Glutamatergic neuron (in vitro differentiated cells): ENCODE measurements at regions not wholly inside any gene's neighbourhood (a gene's known extent, or its start where the extent isn't known, plus 50 kb on each side); places are given as distances from the start of the nearest gene placed in this dataset.

ENCODE experiments used
- DNase-seq: peaks from one replicate; pipeline ENCODE4 v3.0.0; 2022
- H3K27ac Mint-ChIP-seq: one replicate; pipeline ENCODE4 v1.8.0; 2020; ENCODE audit warnings: mild to moderate bottlenecking, mixed read lengths, inconsistent platforms; ENCODE audit not compliant: unreplicated experiment
- H3K27me3 Mint-ChIP-seq: one replicate; pipeline ENCODE4 v1.8.0; 2020; ENCODE audit warnings: mild to moderate bottlenecking, moderate library complexity, mixed read lengths, inconsistent platforms; ENCODE audit not compliant: unreplicated experiment
- H3K36me3 Mint-ChIP-seq: one replicate; pipeline ENCODE4 v1.8.0; 2020; ENCODE audit warnings: mild to moderate bottlenecking, mixed read lengths, inconsistent platforms; ENCODE audit not compliant: unreplicated experiment
- H3K4me1 Mint-ChIP-seq: one replicate; pipeline ENCODE4 v1.8.0; 2020; ENCODE audit warnings: mild to moderate bottlenecking, low read depth, mixed read lengths, inconsistent platforms; ENCODE audit not compliant: unreplicated experiment
- H3K4me3 Mint-ChIP-seq: one replicate; pipeline ENCODE4 v1.8.0; 2020; ENCODE audit warnings: mild to moderate bottlenecking, mixed read lengths, inconsistent platforms; ENCODE audit not compliant: unreplicated experiment
- H3K9me3 Mint-ChIP-seq: one replicate; pipeline ENCODE4 v1.8.0; 2020; ENCODE audit warnings: mild to moderate bottlenecking, moderate library complexity, mixed read lengths, inconsistent platforms; ENCODE audit not compliant: unreplicated experiment
- CTCF ChIP-seq: fragments of 200-600 bp; sonication (generic); IDR thresholded peaks from one replicate; pipeline ENCODE4 v1.5.0; 2021; ENCODE audit not compliant: partially characterized antibody, unreplicated experiment

GRCh38 chrX:39149761-39150160, 348.5 kb downstream of the MID1IP1 start:
- Mint-ChIP-seq H3K4me1 (peaks cover 13% of the 10 kb centered on the region), H3K27ac (no peak overlapping the region), H3K27me3 (no peaks in the 10 kb centered on the region), H3K36me3 (no peaks in the 10 kb centered on the region), H3K4me3 (no peak overlapping the region), H3K9me3 (no peaks in the 10 kb centered on the region)
- peak; percentile 79 for DNase-seq
- TF ChIP-seq CTCF = peak; percentile 76

- DNase-seq = no peak
- Mint-ChIP-seq H3K36me3 (no peaks in the 10 kb centered on the region), H3K4me3 (no peak overlapping the region), H3K9me3 (no peaks in the 10 kb centered on the region), H3K27ac (no peak overlapping the region), H3K27me3 (no peaks in the 10 kb centered on the region), H3K4me1 (peaks cover 13% of the 10 kb centered on the region)
- TF ChIP-seq CTCF = no peak
These were observed 349.0 kb downstream of the MID1IP1 start for GRCh38 chrX:39150220-39150619.

GRCh38 chrX:39150621-39151020, 349.4 kb downstream of the MID1IP1 start:
- no peak for DNase-seq
- Mint-ChIP-seq H3K27me3 (no peaks in the 10 kb centered on the region), H3K4me1 (peaks cover 13% of the 10 kb centered on the region), H3K4me3 (no peak overlapping the region), H3K36me3 (no peaks in the 10 kb centered on the region), H3K27ac (no peak overlapping the region), H3K9me3 (no peaks in the 10 kb centered on the region)
- TF ChIP-seq CTCF = no peak

GRCh38 chrX:39152106-39152649, 350.9 kb downstream of the MID1IP1 start:
- H3K4me1 Mint-ChIP-seq = peaks cover 15% of the 10 kb centered on the region
- no peaks in the 10 kb centered on the region for H3K36me3 Mint-ChIP-seq
- peak; percentile 77 for DNase-seq
- H3K27me3 Mint-ChIP-seq = no peaks in the 10 kb centered on the region
- H3K4me3 Mint-ChIP-seq = no peak overlapping the region
- peak; percentile 70 for TF ChIP-seq CTCF
- H3K9me3 Mint-ChIP-seq = no peaks in the 10 kb centered on the region
- no peak overlapping the region for H3K27ac Mint-ChIP-seq

- H3K4me1 Mint-ChIP-seq = peaks cover 32% of the 10 kb centered on the region
- peaks cover 11% of the 10 kb centered on the region for H3K9me3 Mint-ChIP-seq
- H3K27ac Mint-ChIP-seq = no peak overlapping the region
- no peak for TF ChIP-seq CTCF
- H3K36me3 Mint-ChIP-seq = no peaks in the 10 kb centered on the region
- H3K27me3 Mint-ChIP-seq = peaks cover 6% of the 10 kb centered on the region
- no peak for DNase-seq
- H3K4me3 Mint-ChIP-seq = no peak overlapping the region
These were observed 354.8 kb downstream of the MID1IP1 start for GRCh38 chrX:39156051-39156450.
